HepG2 (cell line): ENCODE measurements at regions not wholly inside any gene's neighbourhood (a gene's known extent, or its start where the extent isn't known, plus 50 kb on each side); places are given as distances from the start of the nearest gene placed in this dataset.

Source experiments
- ATAC-seq: fragments of 200-7000 bp; cut with Tn5 transposase; 3 replicates; pipeline ENCODE4 v1.9.1; 2020; ENCODE audit warnings: mild to moderate bottlenecking, moderate library complexity
- BruUV-seq: library from RNA; stranded (reverse); fragments of 400-500 nt; replicated peaks from 2 replicates; lab custom pipeline; 2021; lab: Mats Ljungman, UMichigan
- CTCF ChIA-PET: fragments of 300-600 bp; formaldehyde crosslinking; extraction: SDS; loops from one replicate; lab custom pipeline; 2021; ENCODE audit warnings: low total read pairs, inconsistent platforms, low intra/inter-chr PET ratio; lab: Yijun Ruan, JAX
- POLR2A ChIA-PET: fragments of 350-600 bp; sonication (Branson Sonifier 250); formaldehyde crosslinking; loops from one replicate; lab custom pipeline; 2020; ENCODE audit warnings: antibody characterized with exemption, inconsistent platforms; lab: Yijun Ruan, JAX
- DNase-seq: peaks from one replicate; pipeline ENCODE4 v3.0.0-alpha.2; 2015; ENCODE audit warnings: low spot score
- FAIRE-seq: peaks from 3 replicates; lab custom pipeline; 2011; peaks lifted over from hg19 to GRCh38; lab: Jason Lieb, UNC
- H2AFZ ChIP-seq: one replicate; pipeline ENCODE4 v1.6.1; 2011; ENCODE audit warnings: low read length, inconsistent platforms
- H3K27ac ChIP-seq: fragments of 300-600 bp; 3 replicates; pipeline ENCODE4 v1.8.0; 2011; ENCODE audit warnings: mixed run types, mild to moderate bottlenecking, mixed read lengths, low read length, inconsistent platforms; ENCODE audit not compliant: insufficient read depth; ENCODE audit errors: extremely low read length
- H3K27me3 ChIP-seq, 2 experiments: fragments of 200-600 bp in 1 of 2; 2 replicates in 1 of 2; 3 replicates in 1 of 2; pipeline versions ENCODE4 v1.6.0 to v1.8.0; 2011; ENCODE audit warnings: low read length in 2 of 2, mild to moderate bottlenecking in 2 of 2, moderate library complexity in 2 of 2, inconsistent platforms in 1 of 2; ENCODE audit not compliant: insufficient read depth in 2 of 2, control insufficient read depth in 1 of 2
- H3K36me3 ChIP-seq, 2 experiments: fragments of 200-600 bp in 1 of 2; replicated peaks in 1 of 2; 2 replicates in 1 of 2; 3 replicates in 1 of 2; pipeline versions ENCODE4 v1.5.1 to v1.8.0; 2011; ENCODE audit warnings: low read length in 2 of 2, inconsistent platforms in 1 of 2; ENCODE audit not compliant: insufficient read depth in 2 of 2, control insufficient read depth in 1 of 2
- H3K4me1 ChIP-seq: 2 replicates; pipeline ENCODE4 v1.5.1; 2012; ENCODE audit warnings: low read length, inconsistent platforms; ENCODE audit not compliant: insufficient read depth
- H3K4me2 ChIP-seq: 2 replicates; pipeline ENCODE4 v1.6.0; 2011; ENCODE audit warnings: low read depth, low read length, inconsistent platforms
- H3K4me3 ChIP-seq, 3 experiments: fragments of 200-600 bp in 1 of 3; sonication (generic), shearing (Covaris generic) in 1 of 3; replicated peaks in 1 of 3; 2 replicates each; pipeline ENCODE4 v1.5.1; 2011 to 2016; ENCODE audit warnings: low read length in 3 of 3, inconsistent platforms in 2 of 3, low read depth in 2 of 3, mild to moderate bottlenecking in 2 of 3, control low read depth in 1 of 3, mixed read lengths in 1 of 3; ENCODE audit not compliant: insufficient read depth in 1 of 3
- H3K79me2 ChIP-seq: one replicate; pipeline ENCODE4 v1.6.1; 2011; ENCODE audit warnings: low read length, inconsistent platforms; ENCODE audit not compliant: insufficient read depth
- H3K9ac ChIP-seq: 2 replicates; pipeline ENCODE4 v1.6.0; 2011; ENCODE audit warnings: mild to moderate bottlenecking, low read depth, low read length, inconsistent platforms; ENCODE audit not compliant: insufficient read depth
- H3K9me3 ChIP-seq: 2 replicates; pipeline ENCODE4 v1.5.1; 2012; ENCODE audit warnings: mild to moderate bottlenecking, low read length
- H4K20me1 ChIP-seq: 2 replicates; pipeline ENCODE4 v1.6.0; 2011; ENCODE audit warnings: inconsistent platforms, mild to moderate bottlenecking, low read length, moderate library complexity; ENCODE audit not compliant: insufficient read depth
- FOXP1 ChIP-seq, 2 experiments: fragments of 450-650 bp in 1 of 2; IDR thresholded peaks; 2 replicates each; pipeline ENCODE4 v1.6.1; 2017 to 2018; ENCODE audit warnings: antibody characterized with exemption in 1 of 2
- NFKBIZ ChIP-seq: IDR thresholded peaks from 2 replicates; pipeline ENCODE4 v1.6.1; 2018; ENCODE audit warnings: missing genetic modification reagents, missing compliant biosample characterization
- RELA ChIP-seq: sonication (generic); formaldehyde crosslinking; IDR thresholded peaks from 2 replicates; pipeline ENCODE4 v1.4.0; 2020; ENCODE audit warnings: missing genetic modification reagents
- RFX3 ChIP-seq: IDR thresholded peaks from 2 replicates; pipeline ENCODE4 v1.6.1; 2016; ENCODE audit warnings: missing biosample characterization, missing genetic modification reagents
- TCF7L2 ChIP-seq: IDR thresholded peaks from 2 replicates; pipeline ENCODE4 v1.6.1; 2011; ENCODE audit warnings: mild to moderate bottlenecking, low read depth, low read length, moderate library complexity
- YEATS4 ChIP-seq: sonication (generic); formaldehyde crosslinking; IDR thresholded peaks from 2 replicates; pipeline ENCODE4 v1.4.0; 2020; ENCODE audit warnings: missing genetic modification reagents, borderline replicate concordance
- YY1 ChIP-seq: IDR thresholded peaks from 2 replicates; pipeline ENCODE4 v1.6.1; 2011; ENCODE audit warnings: low read length, low read depth, moderate library complexity, mild to moderate bottlenecking; ENCODE audit not compliant: insufficient read depth, insufficient replicate concordance
- ZFP82 ChIP-seq: sonication (generic); formaldehyde crosslinking; IDR thresholded peaks from 2 replicates; pipeline ENCODE4 v1.5.1; 2020; ENCODE audit warnings: mild to moderate bottlenecking, missing genetic modification reagents, borderline replicate concordance
- ZNF136 ChIP-seq: sonication (generic); formaldehyde crosslinking; IDR thresholded peaks from 2 replicates; pipeline ENCODE4 v1.8.1; 2022; ENCODE audit warnings: low read depth, mild to moderate bottlenecking, moderate library complexity, missing genetic modification reagents
- ZNF292 ChIP-seq: sonication (generic); formaldehyde crosslinking; IDR thresholded peaks from 2 replicates; pipeline ENCODE4 v1.8.1; 2022; ENCODE audit warnings: mild to moderate bottlenecking, low read depth, missing genetic modification reagents, borderline replicate concordance
- ZNF44 ChIP-seq: sonication (generic); formaldehyde crosslinking; IDR thresholded peaks from 2 replicates; pipeline ENCODE4 v1.5.1; 2020; ENCODE audit warnings: mild to moderate bottlenecking, missing genetic modification reagents
- ZNF510 ChIP-seq: sonication (generic); formaldehyde crosslinking; IDR thresholded peaks from 2 replicates; pipeline ENCODE4 v1.4.0; 2020; ENCODE audit warnings: low read depth, mild to moderate bottlenecking, missing genetic modification reagents
- ZNF660 ChIP-seq: sonication (generic); formaldehyde crosslinking; IDR thresholded peaks from 2 replicates; pipeline ENCODE4 v1.5.1; 2020; ENCODE audit warnings: mild to moderate bottlenecking, low read depth, missing genetic modification reagents, borderline replicate concordance
- ZSCAN25 ChIP-seq: sonication (generic); formaldehyde crosslinking; IDR thresholded peaks from 2 replicates; pipeline ENCODE4 v1.8.0; 2022; ENCODE audit warnings: mild to moderate bottlenecking, missing genetic modification reagents
- ZSCAN31 ChIP-seq: sonication (generic); formaldehyde crosslinking; IDR thresholded peaks from 2 replicates; pipeline ENCODE4 v1.5.0; 2020; ENCODE audit warnings: low read depth, mild to moderate bottlenecking, missing genetic modification reagents
- WGBS: methylation state at CpG from one replicate; pipeline ENCODE4 v1.1.6; 2017; ENCODE audit warnings: low lambda C conversion rate; 5-methylcytosine and 5-hydroxymethylcytosine counted together
- in situ Hi-C: cut with HindIII; loops from 2 replicates; pipeline ENCODE4 v1.10.0; 2017; ENCODE audit warnings: low pct_unique_long_range_greater_than_20kb; ENCODE audit not compliant: extremely low pct_ligation_motif_present
- intact Hi-C: fragments of 100-400 bp; cut with micrococcal nuclease; formaldehyde crosslinking; loops from one replicate; pipeline ENCODE4 v1.10.0; 2022; ENCODE audit not compliant: unreplicated experiment
- TF ChIP-seq, protein P1 (sequence below): sonication (generic); formaldehyde crosslinking; IDR thresholded peaks from 2 replicates; pipeline ENCODE4 v1.4.0; 2020; ENCODE audit warnings: missing genetic modification reagents
- TF ChIP-seq, protein P2 (sequence below): sonication (generic); formaldehyde crosslinking; IDR thresholded peaks from 2 replicates; pipeline ENCODE4 v1.8.0; 2022; ENCODE audit warnings: mild to moderate bottlenecking, missing genetic modification reagents, moderate library complexity
- TF ChIP-seq, protein P3 (sequence below): sonication (generic); formaldehyde crosslinking; IDR thresholded peaks from 2 replicates; pipeline ENCODE4 v1.4.0; 2020; ENCODE audit warnings: mild to moderate bottlenecking, missing genetic modification reagents
- TF ChIP-seq, protein P4 (sequence below): IDR thresholded peaks from 2 replicates; pipeline ENCODE4 v1.6.1; 2016; ENCODE audit warnings: low read depth, borderline replicate concordance

DNA sequence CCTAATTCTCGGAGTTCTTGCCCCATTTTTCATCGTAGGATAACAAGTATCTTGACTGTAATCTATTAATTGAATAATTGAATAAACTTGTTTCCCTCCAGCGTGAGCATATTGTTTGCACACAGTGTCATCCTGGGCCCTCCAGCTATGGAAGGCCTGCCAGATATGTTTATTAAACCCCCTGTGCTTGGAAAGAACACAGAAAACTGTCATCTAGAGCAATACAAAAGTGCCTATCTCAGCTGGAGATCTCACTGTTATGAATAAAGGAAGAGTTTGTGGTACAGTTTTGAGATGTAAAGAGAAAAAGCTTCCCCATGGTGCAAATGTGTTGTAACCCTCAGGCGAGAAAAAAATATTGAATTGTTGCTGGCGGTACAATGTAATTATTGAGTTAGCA lies 405.9 kb downstream of the SOX2 start:
- H3K27ac ChIP-seq = no peak overlapping the region
- POLR2A ChIA-PET = no interaction called here
- intact Hi-C loops (no loop called here), in situ Hi-C loops (no loop called here)
- H3K4me3 ChIP-seq = no peak overlapping the region
- no TSS peak for BruUV-seq
- ATAC-seq = no peak
- H3K4me1 ChIP-seq = no peaks in the 10 kb centered on the region
- no peak overlapping the region for H3K9ac ChIP-seq
- TF ChIP-seq TCF7L2 (no peak), YY1 (no peak), ZFP82 (CRISPR knock-in tag) (no peak), ZSCAN31 (CRISPR knock-in tag) (no peak), RELA (CRISPR knock-in tag) (no peak), NFKBIZ (CRISPR knock-in tag) (no peak), ZNF136 (no peak), ZNF292 (CRISPR knock-in tag) (no peak), FOXP1 (IDR thresholded peaks at IDR 0.05) (no peak), FOXP1 (CRISPR knock-in tag; IDR thresholded peaks at IDR 0.05) (no peak), ZNF660 (no peak), ZNF44 (CRISPR knock-in tag) (no peak), ZSCAN25 (CRISPR knock-in tag) (no peak), YEATS4 (CRISPR knock-in tag) (no peak), ZNF510 (CRISPR knock-in tag) (no peak), RFX3 (CRISPR knock-in tag) (no peak)
- TF ChIP-seq, protein P1, sequence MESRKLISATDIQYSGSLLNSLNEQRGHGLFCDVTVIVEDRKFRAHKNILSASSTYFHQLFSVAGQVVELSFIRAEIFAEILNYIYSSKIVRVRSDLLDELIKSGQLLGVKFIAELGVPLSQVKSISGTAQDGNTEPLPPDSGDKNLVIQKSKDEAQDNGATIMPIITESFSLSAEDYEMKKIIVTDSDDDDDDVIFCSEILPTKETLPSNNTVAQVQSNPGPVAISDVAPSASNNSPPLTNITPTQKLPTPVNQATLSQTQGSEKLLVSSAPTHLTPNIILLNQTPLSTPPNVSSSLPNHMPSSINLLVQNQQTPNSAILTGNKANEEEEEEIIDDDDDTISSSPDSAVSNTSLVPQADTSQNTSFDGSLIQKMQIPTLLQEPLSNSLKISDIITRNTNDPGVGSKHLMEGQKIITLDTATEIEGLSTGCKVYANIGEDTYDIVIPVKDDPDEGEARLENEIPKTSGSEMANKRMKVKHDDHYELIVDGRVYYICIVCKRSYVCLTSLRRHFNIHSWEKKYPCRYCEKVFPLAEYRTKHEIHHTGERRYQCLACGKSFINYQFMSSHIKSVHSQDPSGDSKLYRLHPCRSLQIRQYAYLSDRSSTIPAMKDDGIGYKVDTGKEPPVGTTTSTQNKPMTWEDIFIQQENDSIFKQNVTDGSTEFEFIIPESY (CRISPR knock-in tag) = no peak
- TF ChIP-seq, protein P2, sequence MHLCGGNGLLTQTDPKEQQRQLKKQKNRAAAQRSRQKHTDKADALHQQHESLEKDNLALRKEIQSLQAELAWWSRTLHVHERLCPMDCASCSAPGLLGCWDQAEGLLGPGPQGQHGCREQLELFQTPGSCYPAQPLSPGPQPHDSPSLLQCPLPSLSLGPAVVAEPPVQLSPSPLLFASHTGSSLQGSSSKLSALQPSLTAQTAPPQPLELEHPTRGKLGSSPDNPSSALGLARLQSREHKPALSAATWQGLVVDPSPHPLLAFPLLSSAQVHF (CRISPR knock-in tag) = no peak
- TF ChIP-seq, protein P3, sequence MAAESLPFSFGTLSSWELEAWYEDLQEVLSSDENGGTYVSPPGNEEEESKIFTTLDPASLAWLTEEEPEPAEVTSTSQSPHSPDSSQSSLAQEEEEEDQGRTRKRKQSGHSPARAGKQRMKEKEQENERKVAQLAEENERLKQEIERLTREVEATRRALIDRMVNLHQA (CRISPR knock-in tag) = no peak
- TF ChIP-seq, protein P4, sequence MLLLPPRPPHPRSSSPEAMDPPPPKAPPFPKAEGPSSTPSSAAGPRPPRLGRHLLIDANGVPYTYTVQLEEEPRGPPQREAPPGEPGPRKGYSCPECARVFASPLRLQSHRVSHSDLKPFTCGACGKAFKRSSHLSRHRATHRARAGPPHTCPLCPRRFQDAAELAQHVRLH (CRISPR knock-in tag) = no peak
- no peaks in the 10 kb centered on the region for H4K20me1 ChIP-seq
- FAIRE-seq = no peak
- no peak for DNase-seq
- no peak overlapping the region for H3K4me2 ChIP-seq
- no peaks in the 10 kb centered on the region; a peak in 1 of 5 replicates for H3K27me3 ChIP-seq
- no peak overlapping the region for H2AFZ ChIP-seq
- H3K79me2 ChIP-seq = no peaks in the 10 kb centered on the region
- H3K9me3 ChIP-seq = no peaks in the 10 kb centered on the region
- 50% methylated on average over 5 of the region's 5 CpGs for WGBS
- CTCF ChIA-PET = no interaction called here
- H3K36me3 ChIP-seq = no peaks in the 10 kb centered on the region
